ENCODE measurements at regions not wholly inside any gene's neighbourhood (a gene's known extent, or its start where the extent isn't known, plus 50 kb on each side); places are given as distances from the start of the nearest gene placed in this dataset.

GRCh38 chr14:62455446-62455845, 589.8 kb downstream of the KCNH5 start:
- no peak overlapping the region for H3K4me3 ChIP-seq (ENCODE audit: low read depth, low read length)
- in situ Hi-C loops (cut with HindIII; ENCODE audit: low sequenced_read_pairs): no loop called here
- peak; percentile 9 for DNase-seq (ENCODE audit: low read depth, low spot score)
- TF ChIP-seq, protein P1, sequence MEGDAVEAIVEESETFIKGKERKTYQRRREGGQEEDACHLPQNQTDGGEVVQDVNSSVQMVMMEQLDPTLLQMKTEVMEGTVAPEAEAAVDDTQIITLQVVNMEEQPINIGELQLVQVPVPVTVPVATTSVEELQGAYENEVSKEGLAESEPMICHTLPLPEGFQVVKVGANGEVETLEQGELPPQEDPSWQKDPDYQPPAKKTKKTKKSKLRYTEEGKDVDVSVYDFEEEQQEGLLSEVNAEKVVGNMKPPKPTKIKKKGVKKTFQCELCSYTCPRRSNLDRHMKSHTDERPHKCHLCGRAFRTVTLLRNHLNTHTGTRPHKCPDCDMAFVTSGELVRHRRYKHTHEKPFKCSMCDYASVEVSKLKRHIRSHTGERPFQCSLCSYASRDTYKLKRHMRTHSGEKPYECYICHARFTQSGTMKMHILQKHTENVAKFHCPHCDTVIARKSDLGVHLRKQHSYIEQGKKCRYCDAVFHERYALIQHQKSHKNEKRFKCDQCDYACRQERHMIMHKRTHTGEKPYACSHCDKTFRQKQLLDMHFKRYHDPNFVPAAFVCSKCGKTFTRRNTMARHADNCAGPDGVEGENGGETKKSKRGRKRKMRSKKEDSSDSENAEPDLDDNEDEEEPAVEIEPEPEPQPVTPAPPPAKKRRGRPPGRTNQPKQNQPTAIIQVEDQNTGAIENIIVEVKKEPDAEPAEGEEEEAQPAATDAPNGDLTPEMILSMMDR (IDR thresholded peaks at IDR 0.05; ENCODE audit: low read depth, low read length): no peak

- DNase-seq (ENCODE audit: low read depth, low spot score): no peak
Observed at GRCh38 chr14:62462988-62463387, 582.3 kb downstream of the KCNH5 start.

DNA sequence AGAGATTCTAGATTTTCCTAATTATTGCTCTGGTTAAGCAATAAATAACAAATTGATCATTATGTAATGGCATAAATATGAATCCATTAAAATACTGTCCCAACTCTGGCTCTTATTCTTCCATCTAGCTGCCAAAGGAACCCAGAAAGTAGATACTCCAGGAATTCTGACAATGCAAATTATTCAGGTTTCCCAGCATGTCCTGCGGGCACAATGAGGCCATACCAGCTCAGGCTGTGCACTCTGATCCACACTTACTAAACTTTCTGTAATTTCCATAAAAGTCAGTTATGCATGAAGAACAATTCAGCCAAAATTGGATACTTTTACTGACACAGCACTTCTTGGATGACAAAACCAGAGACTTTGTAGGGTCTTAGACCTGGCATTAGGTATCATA, 576.3 kb downstream of the KCNH5 start:
- TF ChIP-seq, protein P1 (IDR thresholded peaks at IDR 0.05; ENCODE audit: low read depth, low read length): no peak
- in situ Hi-C loops (cut with HindIII; ENCODE audit: low sequenced_read_pairs): no loop called here
- no peak for DNase-seq (ENCODE audit: low read depth, low spot score)
- no peak overlapping the region for H3K4me3 ChIP-seq (ENCODE audit: low read depth, low read length)

More at GRCh38 chr14:62462988-62463387, 582.3 kb downstream of the KCNH5 start:
- TF ChIP-seq, protein P1 (IDR thresholded peaks at IDR 0.05; ENCODE audit: low read depth, low read length): no peak
- H3K4me3 ChIP-seq (ENCODE audit: low read depth, low read length): no peak overlapping the region
- in situ Hi-C loops (cut with HindIII; ENCODE audit: low sequenced_read_pairs): no loop called here

- DNase-seq (ENCODE audit: low read depth, low spot score): no peak
- no peak overlapping the region for H3K4me3 ChIP-seq (ENCODE audit: low read depth, low read length)
- TF ChIP-seq, protein P1 (IDR thresholded peaks at IDR 0.05; ENCODE audit: low read depth, low read length): no peak
- in situ Hi-C loops (cut with HindIII; ENCODE audit: low sequenced_read_pairs): no loop called here
Observed at GRCh38 chr14:62470935-62471334, 574.3 kb downstream of the KCNH5 start.

DNA sequence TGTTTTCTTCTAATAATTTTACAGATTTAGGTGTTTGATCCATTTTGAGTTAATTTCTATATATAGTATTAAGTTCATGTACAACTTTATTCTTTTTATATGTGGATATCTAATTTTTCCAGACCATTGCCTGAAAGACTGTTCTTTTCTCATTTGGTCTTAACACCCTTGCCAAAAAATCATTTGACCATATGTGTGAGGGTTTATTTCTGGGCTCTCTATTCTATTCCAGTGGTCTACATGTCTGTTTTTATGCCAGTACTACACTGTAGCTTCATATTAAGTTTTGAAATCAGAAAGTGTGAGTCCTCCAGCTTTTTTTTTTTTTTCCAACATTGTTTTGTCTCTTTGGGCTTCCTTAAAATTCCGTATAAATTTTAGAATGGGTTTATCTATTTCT, 554.1 kb downstream of the KCNH5 start:
- TF ChIP-seq, protein P1 (IDR thresholded peaks at IDR 0.05; ENCODE audit: low read depth, low read length): no peak
- no peak for DNase-seq (ENCODE audit: low read depth, low spot score)
- in situ Hi-C loops (cut with HindIII; ENCODE audit: low sequenced_read_pairs): no loop called here
- H3K4me3 ChIP-seq (ENCODE audit: low read depth, low read length): no peak overlapping the region

GRCh38 chr14:62497708-62498107, 547.5 kb downstream of the KCNH5 start:
- DNase-seq (ENCODE audit: low read depth, low spot score): no peak
- in situ Hi-C loops (cut with HindIII; ENCODE audit: low sequenced_read_pairs): no loop called here
- TF ChIP-seq, protein P1 (IDR thresholded peaks at IDR 0.05; ENCODE audit: low read depth, low read length): no peak
- no peak overlapping the region for H3K4me3 ChIP-seq (ENCODE audit: low read depth, low read length)
